GM23338 (cell line): ENCODE measurements at regions not wholly inside any gene's neighbourhood (a gene's known extent, or its start where the extent isn't known, plus 50 kb on each side); places are given as distances from the start of the nearest gene placed in this dataset.

ENCODE experiments used
- ATAC-seq: fragments of 200-7000 bp; cut with Tn5 transposase; 3 replicates; pipeline ENCODE4 v1.9.1; 2020
- DNase-seq: peaks from one replicate; pipeline ENCODE4 v3.0.0-alpha.2; 2015; ENCODE audit warnings: low spot score
- H2AFZ ChIP-seq: fragments of 200-600 bp; sonication (generic); 2 replicates; pipeline ENCODE4 v1.8.0; 2016; ENCODE audit warnings: antibody characterized with exemption, mild to moderate bottlenecking, moderate library complexity
- H3F3A ChIP-seq: fragments of 200-600 bp; sonication (generic); replicated peaks from 2 replicates; pipeline ENCODE4 v1.8.0; 2017; ENCODE audit warnings: antibody characterized with exemption, mixed run types, low read depth
- H3K27ac ChIP-seq: fragments of 200-600 bp; sonication (generic); 2 replicates; pipeline ENCODE4 v1.6.1; 2016; ENCODE audit warnings: low read depth
- H3K27me3 ChIP-seq: fragments of 200-600 bp; sonication (generic); 2 replicates; pipeline ENCODE4 v1.8.0; 2016; ENCODE audit warnings: mild to moderate bottlenecking, mixed run types, moderate library complexity; ENCODE audit not compliant: insufficient read depth
- H3K36me3 ChIP-seq: fragments of 200-600 bp; sonication (generic); 2 replicates; pipeline ENCODE4 v1.8.0; 2016; ENCODE audit warnings: mild to moderate bottlenecking; ENCODE audit not compliant: insufficient read depth
- H3K4me1 ChIP-seq: fragments of 200-600 bp; sonication (generic); 2 replicates; pipeline ENCODE4 v1.8.0; 2016; ENCODE audit warnings: mild to moderate bottlenecking, moderate library complexity; ENCODE audit not compliant: insufficient read depth
- H3K4me2 ChIP-seq: fragments of 200-600 bp; sonication (generic); 2 replicates; pipeline ENCODE4 v1.7.1; 2017; ENCODE audit warnings: mixed run types
- H3K4me3 ChIP-seq: fragments of 200-600 bp; sonication (generic); 2 replicates; pipeline ENCODE4 v1.6.1; 2016; ENCODE audit warnings: mixed run types
- H3K79me2 ChIP-seq: fragments of 200-600 bp; sonication (generic); replicated peaks from 2 replicates; pipeline ENCODE4 v1.8.0; 2017; ENCODE audit warnings: mild to moderate bottlenecking; ENCODE audit not compliant: insufficient read depth
- H3K9me2 ChIP-seq: fragments of 200-600 bp; sonication (generic); 2 replicates; pipeline ENCODE4 v1.8.0; 2017; ENCODE audit not compliant: insufficient read depth
- H4K20me1 ChIP-seq: fragments of 200-600 bp; sonication (generic); replicated peaks from 2 replicates; pipeline ENCODE4 v1.8.0; 2017; ENCODE audit warnings: mild to moderate bottlenecking; ENCODE audit not compliant: insufficient read depth
- H3K27ac Mint-ChIP-seq: 2 replicates; pipeline ENCODE4 v1.8.0; 2020; ENCODE audit warnings: inconsistent platforms, mild to moderate bottlenecking, moderate library complexity, mixed read lengths
- H3K27me3 Mint-ChIP-seq: 3 replicates; pipeline ENCODE4 v1.8.0; 2022; ENCODE audit warnings: low read depth, mild to moderate bottlenecking, moderate library complexity, mixed read lengths, inconsistent platforms; ENCODE audit not compliant: insufficient read depth, poor library complexity
- H3K36me3 Mint-ChIP-seq: 3 replicates; pipeline ENCODE4 v1.8.0; 2021; ENCODE audit warnings: low read depth, mild to moderate bottlenecking, inconsistent platforms, moderate library complexity, mixed read lengths
- H3K4me1 Mint-ChIP-seq: 3 replicates; pipeline ENCODE4 v1.8.0; 2020; ENCODE audit warnings: mild to moderate bottlenecking, inconsistent platforms, mixed read lengths
- H3K4me3 Mint-ChIP-seq: 3 replicates; pipeline ENCODE4 v1.8.0; 2021; ENCODE audit warnings: moderate library complexity, mild to moderate bottlenecking, inconsistent platforms, mixed read lengths
- H3K9me3 Mint-ChIP-seq: 3 replicates; pipeline ENCODE4 v1.8.0; 2020; ENCODE audit warnings: moderate library complexity, mild to moderate bottlenecking, inconsistent platforms, mixed read lengths
- CREB1 ChIP-seq: fragments of 250-450 bp; sonication (Bioruptor Pico); IDR thresholded peaks from 2 replicates; pipeline ENCODE4 v1.5.0; 2020; ENCODE audit warnings: low read depth, mild to moderate bottlenecking, moderate library complexity
- ETS1 ChIP-seq: IDR thresholded peaks from 2 replicates; pipeline ENCODE4 v1.6.1; 2016; ENCODE audit warnings: antibody characterized with exemption
- JUNB ChIP-seq: IDR thresholded peaks from one replicate; pipeline ENCODE4 v1.6.1; 2016; ENCODE audit warnings: antibody characterized with exemption; ENCODE audit not compliant: unreplicated experiment
- STAT1 ChIP-seq: IDR thresholded peaks from one replicate; pipeline ENCODE4 v1.6.1; 2016; ENCODE audit warnings: antibody characterized with exemption; ENCODE audit not compliant: unreplicated experiment
- TF ChIP-seq, protein P1 (sequence below): IDR thresholded peaks from one replicate; pipeline ENCODE4 v1.6.1; 2018; ENCODE audit warnings: antibody characterized with exemption; ENCODE audit not compliant: unreplicated experiment

- Mint-ChIP-seq H3K36me3 (no peaks in the 10 kb centered on the region), H3K9me3 (no peaks in the 10 kb centered on the region; the same call in 2 of the 3 replicates), H3K27ac (no peak overlapping the region), H3K4me1 (no peaks in the 10 kb centered on the region), H3K27me3 (no peaks in the 10 kb centered on the region), H3K4me3 (no peak overlapping the region)
- Histone ChIP-seq H3F3A (no peaks in the 10 kb centered on the region), H3K9me2 (peaks cover 5% of the 10 kb centered on the region; the same call in 1 of the 2 replicates), H3K79me2 (no peaks in the 10 kb centered on the region), H3K27me3 (no peaks in the 10 kb centered on the region), H4K20me1 (no peaks in the 10 kb centered on the region), H3K36me3 (no peaks in the 10 kb centered on the region), H3K4me3 (no peak overlapping the region), H3K4me2 (no peak overlapping the region), H2AFZ (no peak overlapping the region), H3K4me1 (no peaks in the 10 kb centered on the region), H3K27ac (no peak overlapping the region)
- TF ChIP-seq, protein P1, sequence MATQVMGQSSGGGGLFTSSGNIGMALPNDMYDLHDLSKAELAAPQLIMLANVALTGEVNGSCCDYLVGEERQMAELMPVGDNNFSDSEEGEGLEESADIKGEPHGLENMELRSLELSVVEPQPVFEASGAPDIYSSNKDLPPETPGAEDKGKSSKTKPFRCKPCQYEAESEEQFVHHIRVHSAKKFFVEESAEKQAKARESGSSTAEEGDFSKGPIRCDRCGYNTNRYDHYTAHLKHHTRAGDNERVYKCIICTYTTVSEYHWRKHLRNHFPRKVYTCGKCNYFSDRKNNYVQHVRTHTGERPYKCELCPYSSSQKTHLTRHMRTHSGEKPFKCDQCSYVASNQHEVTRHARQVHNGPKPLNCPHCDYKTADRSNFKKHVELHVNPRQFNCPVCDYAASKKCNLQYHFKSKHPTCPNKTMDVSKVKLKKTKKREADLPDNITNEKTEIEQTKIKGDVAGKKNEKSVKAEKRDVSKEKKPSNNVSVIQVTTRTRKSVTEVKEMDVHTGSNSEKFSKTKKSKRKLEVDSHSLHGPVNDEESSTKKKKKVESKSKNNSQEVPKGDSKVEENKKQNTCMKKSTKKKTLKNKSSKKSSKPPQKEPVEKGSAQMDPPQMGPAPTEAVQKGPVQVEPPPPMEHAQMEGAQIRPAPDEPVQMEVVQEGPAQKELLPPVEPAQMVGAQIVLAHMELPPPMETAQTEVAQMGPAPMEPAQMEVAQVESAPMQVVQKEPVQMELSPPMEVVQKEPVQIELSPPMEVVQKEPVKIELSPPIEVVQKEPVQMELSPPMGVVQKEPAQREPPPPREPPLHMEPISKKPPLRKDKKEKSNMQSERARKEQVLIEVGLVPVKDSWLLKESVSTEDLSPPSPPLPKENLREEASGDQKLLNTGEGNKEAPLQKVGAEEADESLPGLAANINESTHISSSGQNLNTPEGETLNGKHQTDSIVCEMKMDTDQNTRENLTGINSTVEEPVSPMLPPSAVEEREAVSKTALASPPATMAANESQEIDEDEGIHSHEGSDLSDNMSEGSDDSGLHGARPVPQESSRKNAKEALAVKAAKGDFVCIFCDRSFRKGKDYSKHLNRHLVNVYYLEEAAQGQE = no peak
- no peak for TF ChIP-seq CREB1
- ATAC-seq (no peak), DNase-seq (no peak)
These were observed 89.2 kb upstream of the COL8A1 start for GRCh38 chr3:99549220-99549619.

DNA sequence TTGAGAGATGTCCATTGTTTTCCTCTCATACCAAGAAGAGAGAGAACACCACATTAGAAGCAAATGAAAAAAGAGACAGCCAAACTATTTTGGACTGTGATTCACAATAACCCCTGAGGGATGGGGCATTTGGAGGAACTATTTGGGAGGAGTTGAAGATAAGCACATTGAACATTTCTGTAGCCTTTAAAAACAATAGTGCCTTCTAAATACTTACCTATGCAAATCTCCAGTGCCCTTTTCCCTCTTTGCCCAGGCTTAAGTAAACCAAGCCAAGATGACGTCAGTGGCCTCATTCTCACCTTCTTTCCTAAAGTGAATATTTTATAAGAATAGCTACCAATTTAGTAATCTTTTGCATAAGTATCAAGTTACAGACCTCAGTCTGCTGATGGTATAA is 89.7 kb upstream of the COL8A1 start:
- no peak for ATAC-seq
- Histone ChIP-seq H3K9me2 (no peaks in the 10 kb centered on the region), H3K79me2 (no peaks in the 10 kb centered on the region), H3K27ac (no peak overlapping the region), H3K4me1 (no peaks in the 10 kb centered on the region), H3F3A (no peaks in the 10 kb centered on the region), H3K4me2 (no peak overlapping the region), H3K36me3 (no peaks in the 10 kb centered on the region), H3K27me3 (no peaks in the 10 kb centered on the region), H2AFZ (no peak overlapping the region), H3K4me3 (no peak overlapping the region), H4K20me1 (no peaks in the 10 kb centered on the region)
- H3K4me3 Mint-ChIP-seq = no peak overlapping the region
- no peak overlapping the region for H3K27ac Mint-ChIP-seq
- H3K4me1 Mint-ChIP-seq = no peaks in the 10 kb centered on the region
- no peaks in the 10 kb centered on the region; the same call in 2 of the 3 replicates for H3K9me3 Mint-ChIP-seq
- no peak for TF ChIP-seq STAT1
- TF ChIP-seq CREB1 = no peak
- no peak for DNase-seq
- no peaks in the 10 kb centered on the region for H3K36me3 Mint-ChIP-seq
- no peaks in the 10 kb centered on the region for H3K27me3 Mint-ChIP-seq

DNA sequence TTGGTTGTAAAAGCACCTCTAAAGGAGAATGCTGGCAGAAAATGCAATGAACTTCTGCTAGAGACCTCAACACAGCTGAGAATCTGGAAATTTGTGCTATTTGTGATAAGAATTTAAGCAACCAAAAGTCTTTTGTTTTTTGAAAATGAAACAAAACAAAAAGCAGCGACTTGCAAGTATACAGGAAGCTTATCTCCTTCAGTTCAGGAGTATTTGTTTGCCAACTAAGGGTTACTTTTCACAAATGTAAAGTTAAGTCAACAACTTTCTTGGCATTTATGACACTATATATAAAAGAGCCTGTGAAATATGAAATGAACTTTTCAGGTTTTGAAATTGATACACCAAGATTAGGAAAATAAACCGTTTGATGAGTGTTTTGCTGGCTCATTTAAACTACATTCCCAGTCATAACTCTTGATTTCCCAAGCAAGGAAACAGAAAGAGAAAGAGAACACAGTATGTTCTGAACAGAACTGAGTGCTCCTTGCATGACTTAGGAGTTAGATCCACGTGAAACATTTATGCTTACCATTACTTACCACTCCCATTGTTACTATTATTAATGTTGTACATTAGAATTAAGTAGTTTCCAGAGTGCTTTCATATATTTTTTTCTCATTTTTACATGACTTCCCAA is 92.3 kb upstream of the COL8A1 start:
- Mint-ChIP-seq H3K4me3 (no peak overlapping the region), H3K9me3 (no peaks in the 10 kb centered on the region), H3K27me3 (no peaks in the 10 kb centered on the region), H3K27ac (no peak overlapping the region), H3K4me1 (peaks cover 6% of the 10 kb centered on the region), H3K36me3 (no peaks in the 10 kb centered on the region)
- Histone ChIP-seq H3K9me2 (peaks cover 2% of the 10 kb centered on the region; the same call in 1 of the 2 replicates), H3K4me1 (no peaks in the 10 kb centered on the region), H2AFZ (no peak overlapping the region), H3K4me2 (no peak overlapping the region), H3K36me3 (no peaks in the 10 kb centered on the region), H3K27me3 (no peaks in the 10 kb centered on the region), H4K20me1 (no peaks in the 10 kb centered on the region), H3K4me3 (no peak overlapping the region), H3F3A (no peaks in the 10 kb centered on the region), H3K79me2 (no peaks in the 10 kb centered on the region), H3K27ac (no peak overlapping the region)
- ATAC-seq = no peak
- no peak for DNase-seq
- no peak for TF ChIP-seq JUNB
- no peak for TF ChIP-seq STAT1
- no peak for TF ChIP-seq ETS1
